Duodenal mucosa (tissue), 2 donors: ENCODE measurements at regions not wholly inside any gene's neighbourhood (a gene's known extent, or its start where the extent isn't known, plus 50 kb on each side); places are given as distances from the start of the nearest gene placed in this dataset.
A peak's percentile ranks its signal among the peaks of the same experiment; 100 is the strongest.

ENCODE experiments used
- H3K27ac ChIP-seq: one replicate; pipeline ENCODE4 v1.7.0; 2013; ENCODE audit warnings: low read depth, low read length
- H3K27me3 ChIP-seq, 2 donors: one replicate each; pipeline ENCODE4 v1.7.0; 2013; ENCODE audit warnings: low read length in 2 of 2, control low read depth in 1 of 2; ENCODE audit not compliant: insufficient read depth in 2 of 2, control insufficient read depth in 1 of 2
- H3K36me3 ChIP-seq, 2 donors: one replicate each; pipeline ENCODE4 v1.7.0; 2013; ENCODE audit warnings: low read length in 2 of 2, control low read depth in 1 of 2; ENCODE audit not compliant: insufficient read depth in 2 of 2, control insufficient read depth in 1 of 2
- H3K4me1 ChIP-seq, 2 donors: one replicate each; pipeline ENCODE4 v1.7.0; 2013; ENCODE audit warnings: low read length in 2 of 2, control low read depth in 1 of 2; ENCODE audit not compliant: insufficient read depth in 2 of 2, control insufficient read depth in 1 of 2
- H3K4me3 ChIP-seq, 2 donors: one replicate each; pipeline ENCODE4 v1.7.0; 2013; ENCODE audit warnings: low read length in 2 of 2, low read depth in 1 of 2
- H3K9ac ChIP-seq, 2 donors: one replicate each; pipeline ENCODE4 v1.7.0; 2013; ENCODE audit warnings: low read length in 2 of 2, low read depth in 1 of 2
- H3K9me3 ChIP-seq, 2 donors: one replicate each; pipeline ENCODE4 v1.7.0; 2013; ENCODE audit warnings: low read length in 2 of 2, control low read depth in 1 of 2; ENCODE audit not compliant: control insufficient read depth in 1 of 2

GRCh38 chr1:13878021-13878420 is 178.0 kb downstream of the PRDM2 start:
- Histone ChIP-seq H3K9me3 (no peaks in the 10 kb centered on the region), H3K27me3 (peaks cover 0 to 5% of the 10 kb centered on the region in 2 donors), H3K4me3 (no peak overlapping the region), H3K36me3 (no peaks in the 10 kb centered on the region), H3K9ac (no peak overlapping the region), H3K27ac (no peak overlapping the region), H3K4me1 (no peaks in the 10 kb centered on the region)

- H3K4me3 ChIP-seq, result no peak overlapping the region
- H3K9me3 ChIP-seq, result no peaks in the 10 kb centered on the region
- H3K9ac ChIP-seq, result no peak overlapping the region
- H3K4me1 ChIP-seq, result no peaks in the 10 kb centered on the region
- no peaks in the 10 kb centered on the region for H3K36me3 ChIP-seq
- no peak overlapping the region for H3K27ac ChIP-seq
- H3K27me3 ChIP-seq, result peaks cover 0 to 5% of the 10 kb centered on the region in 2 donors
Observed at GRCh38 chr1:13878451-13878850, 178.5 kb downstream of the PRDM2 start.

- Histone ChIP-seq H3K9ac (no peak overlapping the region), H3K9me3 (no peaks in the 10 kb centered on the region), H3K36me3 (no peaks in the 10 kb centered on the region), H3K4me1 (no peaks in the 10 kb centered on the region), H3K4me3 (no peak overlapping the region), H3K27ac (no peak overlapping the region), H3K27me3 (peaks cover 0 to 3% of the 10 kb centered on the region in 2 donors)
Observed at GRCh38 chr1:13881385-13882088, 181.5 kb downstream of the PRDM2 start.

- peaks cover 2 to 14% of the 10 kb centered on the region in 2 donors for H3K27me3 ChIP-seq
- peaks cover 30 to 35% of the 10 kb centered on the region in 2 donors for H3K4me1 ChIP-seq
- H3K9ac ChIP-seq, result no peak overlapping the region
- peak overlapping the region in 1 of 2 donors; percentile 12 for H3K4me3 ChIP-seq
- H3K27ac ChIP-seq, result no peak overlapping the region
- H3K9me3 ChIP-seq, result no peaks in the 10 kb centered on the region
- H3K36me3 ChIP-seq, result no peaks in the 10 kb centered on the region
Observed at GRCh38 chr1:13888351-13888986, 188.5 kb downstream of the PRDM2 start.

GRCh38 chr1:13889495-13889894 is 189.5 kb downstream of the PRDM2 start:
- no peak overlapping the region for H3K27ac ChIP-seq
- no peak overlapping the region for H3K9ac ChIP-seq
- no peaks in the 10 kb centered on the region for H3K9me3 ChIP-seq
- H3K4me3 ChIP-seq, result no peak overlapping the region
- H3K4me1 ChIP-seq, result peaks cover 30 to 45% of the 10 kb centered on the region in 2 donors
- H3K36me3 ChIP-seq, result no peaks in the 10 kb centered on the region
- H3K27me3 ChIP-seq, result peaks cover 7 to 20% of the 10 kb centered on the region in 2 donors

GRCh38 chr1:13890766-13891165 is 190.8 kb downstream of the PRDM2 start:
- no peaks in the 10 kb centered on the region for H3K36me3 ChIP-seq
- H3K4me1 ChIP-seq, result peaks cover 30 to 47% of the 10 kb centered on the region in 2 donors
- H3K9me3 ChIP-seq, result no peaks in the 10 kb centered on the region
- no peak overlapping the region for H3K9ac ChIP-seq
- H3K27me3 ChIP-seq, result peaks cover 7 to 21% of the 10 kb centered on the region in 2 donors
- no peak overlapping the region for H3K27ac ChIP-seq
- no peak overlapping the region for H3K4me3 ChIP-seq

GRCh38 chr1:13892198-13892597 is 192.2 kb downstream of the PRDM2 start:
- Histone ChIP-seq H3K9ac (peak overlapping the region; percentile 45 to 47), H3K36me3 (no peaks in the 10 kb centered on the region), H3K9me3 (no peaks in the 10 kb centered on the region), H3K4me1 (peaks cover 30 to 44% of the 10 kb centered on the region in 2 donors), H3K27ac (no peak overlapping the region), H3K4me3 (peak overlapping the region; percentile 62 to 74), H3K27me3 (peaks cover 7 to 21% of the 10 kb centered on the region in 2 donors)

- H3K4me1 ChIP-seq, result peaks cover 26 to 38% of the 10 kb centered on the region in 2 donors
- peak overlapping the region; percentile 64 to 74 for H3K4me3 ChIP-seq
- H3K36me3 ChIP-seq, result no peaks in the 10 kb centered on the region
- H3K27me3 ChIP-seq, result peaks cover 7 to 21% of the 10 kb centered on the region in 2 donors
- no peaks in the 10 kb centered on the region for H3K9me3 ChIP-seq
- peak overlapping the region; percentile 45 to 47 for H3K9ac ChIP-seq
- no peak overlapping the region for H3K27ac ChIP-seq
Observed at GRCh38 chr1:13892671-13893325, 192.8 kb downstream of the PRDM2 start.

GRCh38 chr1:13893409-13893821 is 193.4 kb downstream of the PRDM2 start:
- Histone ChIP-seq H3K4me1 (peaks cover 25 to 32% of the 10 kb centered on the region in 2 donors), H3K9ac (peak overlapping the region; percentile 28 to 43), H3K9me3 (no peaks in the 10 kb centered on the region), H3K27me3 (peaks cover 7 to 21% of the 10 kb centered on the region in 2 donors), H3K27ac (no peak overlapping the region), H3K36me3 (no peaks in the 10 kb centered on the region), H3K4me3 (peak overlapping the region; percentile 64 to 74)

- H3K36me3 ChIP-seq, result no peaks in the 10 kb centered on the region
- H3K9ac ChIP-seq, result no peak overlapping the region
- H3K4me3 ChIP-seq, result no peak overlapping the region
- H3K27me3 ChIP-seq, result peaks cover 7 to 16% of the 10 kb centered on the region in 2 donors
- H3K4me1 ChIP-seq, result peaks cover 11 to 28% of the 10 kb centered on the region in 2 donors
- H3K27ac ChIP-seq, result no peak overlapping the region
- H3K9me3 ChIP-seq, result no peaks in the 10 kb centered on the region
Observed at GRCh38 chr1:13896932-13897331, 196.9 kb downstream of the PRDM2 start.
